ENCODE measurements at regions not wholly inside any gene's neighbourhood (a gene's known extent, or its start where the extent isn't known, plus 50 kb on each side); places are given as distances from the start of the nearest gene placed in this dataset.

DNA sequence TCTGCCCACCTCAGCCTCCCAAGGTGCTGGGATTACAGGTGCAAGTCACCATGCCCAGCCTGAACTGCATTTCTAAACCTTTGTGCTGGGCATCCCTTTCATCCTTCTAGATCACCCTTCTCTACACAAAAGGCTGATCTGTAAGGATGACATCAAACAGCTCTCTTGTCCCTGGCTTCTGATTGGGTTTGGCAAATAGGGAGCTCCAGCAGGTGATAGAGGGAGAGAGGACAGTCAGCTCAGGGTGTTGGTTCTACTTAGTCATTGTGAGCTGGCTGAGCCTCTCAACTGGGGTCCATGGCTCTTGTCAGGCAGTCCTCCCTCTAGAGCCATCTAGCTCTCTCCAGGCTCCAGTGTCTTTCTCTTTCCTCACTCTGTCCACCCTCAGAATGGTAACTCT is 237.6 kb upstream of the JARID2 start:
- H3K36me3 Mint-ChIP-seq = peaks cover 60% of the 10 kb centered on the region
- DNase-seq (ENCODE audit: low spot score) (no peak), ATAC-seq (no peak)
- TF ChIP-seq JUN (CRISPR knock-in tag; IDR thresholded peaks at IDR 0.05) (no peak), MAX (CRISPR knock-in tag; IDR thresholded peaks at IDR 0.05) (no peak), FOXP1 (CRISPR knock-in tag; IDR thresholded peaks at IDR 0.05; ENCODE audit: borderline replicate concordance) (no peak), USF1 (CRISPR knock-in tag; IDR thresholded peaks at IDR 0.05) (no peak), ZNF671 (CRISPR knock-in tag; IDR thresholded peaks at IDR 0.05) (no peak), PRRX2 (CRISPR knock-in tag; IDR thresholded peaks at IDR 0.05) (no peak)
- TF ChIP-seq, protein P1, sequence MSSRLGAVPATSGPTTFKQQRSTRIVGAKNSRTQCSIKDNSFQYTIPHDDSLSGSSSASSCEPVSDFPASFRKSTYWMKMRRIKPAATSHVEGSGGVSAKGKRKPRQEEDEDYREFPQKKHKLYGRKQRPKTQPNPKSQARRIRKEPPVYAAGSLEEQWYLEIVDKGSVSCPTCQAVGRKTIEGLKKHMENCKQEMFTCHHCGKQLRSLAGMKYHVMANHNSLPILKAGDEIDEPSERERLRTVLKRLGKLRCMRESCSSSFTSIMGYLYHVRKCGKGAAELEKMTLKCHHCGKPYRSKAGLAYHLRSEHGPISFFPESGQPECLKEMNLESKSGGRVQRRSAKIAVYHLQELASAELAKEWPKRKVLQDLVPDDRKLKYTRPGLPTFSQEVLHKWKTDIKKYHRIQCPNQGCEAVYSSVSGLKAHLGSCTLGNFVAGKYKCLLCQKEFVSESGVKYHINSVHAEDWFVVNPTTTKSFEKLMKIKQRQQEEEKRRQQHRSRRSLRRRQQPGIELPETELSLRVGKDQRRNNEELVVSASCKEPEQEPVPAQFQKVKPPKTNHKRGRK (CRISPR knock-in tag; IDR thresholded peaks at IDR 0.05; ENCODE audit: borderline replicate concordance) = no peak
- TF ChIP-seq, protein P2, sequence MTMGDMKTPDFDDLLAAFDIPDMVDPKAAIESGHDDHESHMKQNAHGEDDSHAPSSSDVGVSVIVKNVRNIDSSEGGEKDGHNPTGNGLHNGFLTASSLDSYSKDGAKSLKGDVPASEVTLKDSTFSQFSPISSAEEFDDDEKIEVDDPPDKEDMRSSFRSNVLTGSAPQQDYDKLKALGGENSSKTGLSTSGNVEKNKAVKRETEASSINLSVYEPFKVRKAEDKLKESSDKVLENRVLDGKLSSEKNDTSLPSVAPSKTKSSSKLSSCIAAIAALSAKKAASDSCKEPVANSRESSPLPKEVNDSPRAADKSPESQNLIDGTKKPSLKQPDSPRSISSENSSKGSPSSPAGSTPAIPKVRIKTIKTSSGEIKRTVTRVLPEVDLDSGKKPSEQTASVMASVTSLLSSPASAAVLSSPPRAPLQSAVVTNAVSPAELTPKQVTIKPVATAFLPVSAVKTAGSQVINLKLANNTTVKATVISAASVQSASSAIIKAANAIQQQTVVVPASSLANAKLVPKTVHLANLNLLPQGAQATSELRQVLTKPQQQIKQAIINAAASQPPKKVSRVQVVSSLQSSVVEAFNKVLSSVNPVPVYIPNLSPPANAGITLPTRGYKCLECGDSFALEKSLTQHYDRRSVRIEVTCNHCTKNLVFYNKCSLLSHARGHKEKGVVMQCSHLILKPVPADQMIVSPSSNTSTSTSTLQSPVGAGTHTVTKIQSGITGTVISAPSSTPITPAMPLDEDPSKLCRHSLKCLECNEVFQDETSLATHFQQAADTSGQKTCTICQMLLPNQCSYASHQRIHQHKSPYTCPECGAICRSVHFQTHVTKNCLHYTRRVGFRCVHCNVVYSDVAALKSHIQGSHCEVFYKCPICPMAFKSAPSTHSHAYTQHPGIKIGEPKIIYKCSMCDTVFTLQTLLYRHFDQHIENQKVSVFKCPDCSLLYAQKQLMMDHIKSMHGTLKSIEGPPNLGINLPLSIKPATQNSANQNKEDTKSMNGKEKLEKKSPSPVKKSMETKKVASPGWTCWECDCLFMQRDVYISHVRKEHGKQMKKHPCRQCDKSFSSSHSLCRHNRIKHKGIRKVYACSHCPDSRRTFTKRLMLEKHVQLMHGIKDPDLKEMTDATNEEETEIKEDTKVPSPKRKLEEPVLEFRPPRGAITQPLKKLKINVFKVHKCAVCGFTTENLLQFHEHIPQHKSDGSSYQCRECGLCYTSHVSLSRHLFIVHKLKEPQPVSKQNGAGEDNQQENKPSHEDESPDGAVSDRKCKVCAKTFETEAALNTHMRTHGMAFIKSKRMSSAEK (CRISPR knock-in tag; IDR thresholded peaks at IDR 0.05; ENCODE audit: borderline replicate concordance) = no peak
- CTCF ChIA-PET = no interaction called here
- POLR2A ChIA-PET = interaction anchor here (0.6 kb wide), 1 partner anchor 128 kb away, joined by 4 read pairs; no protein-coding TSS in a partner anchor
- H3K27ac Mint-ChIP-seq = no peak overlapping the region
- no peaks in the 10 kb centered on the region; the same call in 1 of the 2 replicates for H3K27me3 Mint-ChIP-seq (ENCODE audit: low read depth)
- H3K4me3 Mint-ChIP-seq = no peak overlapping the region
- H3K4me1 Mint-ChIP-seq = no peaks in the 10 kb centered on the region; the same call in 1 of the 2 replicates
- peaks cover 9% of the 10 kb centered on the region for H3K9me3 Mint-ChIP-seq

- Mint-ChIP-seq H3K36me3 (peaks cover 25% of the 10 kb centered on the region), H3K4me3 (no peak overlapping the region), H3K9me3 (peaks cover 9% of the 10 kb centered on the region), H3K27me3 (ENCODE audit: low read depth) (no peaks in the 10 kb centered on the region; the same call in 1 of the 2 replicates), H3K27ac (no peak overlapping the region), H3K4me1 (peaks cover 35% of the 10 kb centered on the region)
- TF ChIP-seq ZNF263 (CRISPR knock-in tag; IDR thresholded peaks at IDR 0.05; ENCODE audit: low read depth) (no peak), NR1H2 (CRISPR knock-in tag; IDR thresholded peaks at IDR 0.05) (no peak), NR3C1 (CRISPR knock-in tag; conservative IDR thresholded peaks at IDR 0.05; ENCODE audit: low read depth) (no peak), ZNF219 (CRISPR knock-in tag; IDR thresholded peaks at IDR 0.05; ENCODE audit: borderline replicate concordance) (no peak), ESRRA (CRISPR knock-in tag; IDR thresholded peaks at IDR 0.05; ENCODE audit: borderline replicate concordance) (no peak), ZNF121 (CRISPR knock-in tag; IDR thresholded peaks at IDR 0.05) (no peak)
- no peak for DNase-seq (ENCODE audit: low spot score)
- ChIA-PET POLR2A (no interaction called here), CTCF (interaction anchor here (0.6 kb wide), 1 partner anchor 216 kb away, joined by 3 read pairs; no protein-coding TSS in a partner anchor)
- ATAC-seq = no peak
Observed at GRCh38 chr6:15014958-15015357, 230.9 kb upstream of the JARID2 start.

DNA sequence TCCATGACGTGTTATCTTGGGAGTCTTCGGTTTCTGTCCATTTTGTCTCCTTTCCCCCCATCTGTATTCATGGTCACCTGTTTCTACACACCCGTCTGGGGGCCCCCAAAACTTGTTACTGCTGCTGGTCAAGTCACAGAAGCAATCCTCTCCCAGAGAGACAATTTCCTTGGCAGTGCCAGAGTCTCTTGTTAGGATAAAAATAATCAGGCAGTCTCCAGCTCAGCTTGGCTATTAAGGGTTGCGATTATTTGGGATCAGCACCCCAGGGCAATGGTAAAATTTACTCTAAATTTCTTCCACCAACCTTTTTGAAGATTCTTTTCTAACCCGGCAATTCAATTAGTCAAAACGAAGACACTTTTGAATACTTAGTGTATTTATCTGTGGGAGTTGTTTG is 229.1 kb upstream of the JARID2 start:
- H3K4me1 Mint-ChIP-seq = peaks cover 49% of the 10 kb centered on the region
- H3K27ac Mint-ChIP-seq = peak overlapping the region; percentile 82
- no peaks in the 10 kb centered on the region for H3K27me3 Mint-ChIP-seq (ENCODE audit: low read depth)
- H3K4me3 Mint-ChIP-seq = no peak overlapping the region
- CTCF ChIA-PET = no interaction called here
- peaks cover 24% of the 10 kb centered on the region for H3K36me3 Mint-ChIP-seq
- POLR2A ChIA-PET = no interaction called here
- DNase-seq (ENCODE audit: low spot score) (no peak), ATAC-seq (no peak)
- peaks cover 16% of the 10 kb centered on the region for H3K9me3 Mint-ChIP-seq
- TF ChIP-seq ZNF425 (CRISPR knock-in tag; conservative IDR thresholded peaks at IDR 0.05) (no peak), ATF1 (CRISPR knock-in tag; IDR thresholded peaks at IDR 0.05) (no peak), GRHL2 (CRISPR knock-in tag; IDR thresholded peaks at IDR 0.05; ENCODE audit: insufficient replicate concordance, severe bottlenecking) (no peak)
- TF ChIP-seq, protein P3, sequence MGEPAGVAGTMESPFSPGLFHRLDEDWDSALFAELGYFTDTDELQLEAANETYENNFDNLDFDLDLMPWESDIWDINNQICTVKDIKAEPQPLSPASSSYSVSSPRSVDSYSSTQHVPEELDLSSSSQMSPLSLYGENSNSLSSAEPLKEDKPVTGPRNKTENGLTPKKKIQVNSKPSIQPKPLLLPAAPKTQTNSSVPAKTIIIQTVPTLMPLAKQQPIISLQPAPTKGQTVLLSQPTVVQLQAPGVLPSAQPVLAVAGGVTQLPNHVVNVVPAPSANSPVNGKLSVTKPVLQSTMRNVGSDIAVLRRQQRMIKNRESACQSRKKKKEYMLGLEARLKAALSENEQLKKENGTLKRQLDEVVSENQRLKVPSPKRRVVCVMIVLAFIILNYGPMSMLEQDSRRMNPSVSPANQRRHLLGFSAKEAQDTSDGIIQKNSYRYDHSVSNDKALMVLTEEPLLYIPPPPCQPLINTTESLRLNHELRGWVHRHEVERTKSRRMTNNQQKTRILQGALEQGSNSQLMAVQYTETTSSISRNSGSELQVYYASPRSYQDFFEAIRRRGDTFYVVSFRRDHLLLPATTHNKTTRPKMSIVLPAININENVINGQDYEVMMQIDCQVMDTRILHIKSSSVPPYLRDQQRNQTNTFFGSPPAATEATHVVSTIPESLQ (CRISPR knock-in tag; IDR thresholded peaks at IDR 0.05) = no peak
- TF ChIP-seq, protein P4, sequence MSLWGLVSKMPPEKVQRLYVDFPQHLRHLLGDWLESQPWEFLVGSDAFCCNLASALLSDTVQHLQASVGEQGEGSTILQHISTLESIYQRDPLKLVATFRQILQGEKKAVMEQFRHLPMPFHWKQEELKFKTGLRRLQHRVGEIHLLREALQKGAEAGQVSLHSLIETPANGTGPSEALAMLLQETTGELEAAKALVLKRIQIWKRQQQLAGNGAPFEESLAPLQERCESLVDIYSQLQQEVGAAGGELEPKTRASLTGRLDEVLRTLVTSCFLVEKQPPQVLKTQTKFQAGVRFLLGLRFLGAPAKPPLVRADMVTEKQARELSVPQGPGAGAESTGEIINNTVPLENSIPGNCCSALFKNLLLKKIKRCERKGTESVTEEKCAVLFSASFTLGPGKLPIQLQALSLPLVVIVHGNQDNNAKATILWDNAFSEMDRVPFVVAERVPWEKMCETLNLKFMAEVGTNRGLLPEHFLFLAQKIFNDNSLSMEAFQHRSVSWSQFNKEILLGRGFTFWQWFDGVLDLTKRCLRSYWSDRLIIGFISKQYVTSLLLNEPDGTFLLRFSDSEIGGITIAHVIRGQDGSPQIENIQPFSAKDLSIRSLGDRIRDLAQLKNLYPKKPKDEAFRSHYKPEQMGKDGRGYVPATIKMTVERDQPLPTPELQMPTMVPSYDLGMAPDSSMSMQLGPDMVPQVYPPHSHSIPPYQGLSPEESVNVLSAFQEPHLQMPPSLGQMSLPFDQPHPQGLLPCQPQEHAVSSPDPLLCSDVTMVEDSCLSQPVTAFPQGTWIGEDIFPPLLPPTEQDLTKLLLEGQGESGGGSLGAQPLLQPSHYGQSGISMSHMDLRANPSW (CRISPR knock-in tag; conservative IDR thresholded peaks at IDR 0.05; ENCODE audit: low read depth) = no peak
